ENCODE measurements at regions not wholly inside any gene's neighbourhood (a gene's known extent, or its start where the extent isn't known, plus 50 kb on each side); places are given as distances from the start of the nearest gene placed in this dataset.

- no peak for TF ChIP-seq SUZ12 (IDR thresholded peaks at IDR 0.05; ENCODE audit: extremely low read depth, insufficient read depth, insufficient read length)
- TF ChIP-seq ZNF274 (IDR thresholded peaks at IDR 0.05; ENCODE audit: low read depth, low read length) = no peak
- TF ChIP-seq YY1 (IDR thresholded peaks at IDR 0.05; ENCODE audit: insufficient read depth, insufficient read length) = no peak
Measured at GRCh38 chr5:81881595-81881994, 90.2 kb upstream of the ATG10 start.
